ENCODE measurements at regions not wholly inside any gene's neighbourhood (a gene's known extent, or its start where the extent isn't known, plus 50 kb on each side); places are given as distances from the start of the nearest gene placed in this dataset.
A peak's percentile ranks its signal among the peaks of the same experiment; 100 is the strongest.

DNA sequence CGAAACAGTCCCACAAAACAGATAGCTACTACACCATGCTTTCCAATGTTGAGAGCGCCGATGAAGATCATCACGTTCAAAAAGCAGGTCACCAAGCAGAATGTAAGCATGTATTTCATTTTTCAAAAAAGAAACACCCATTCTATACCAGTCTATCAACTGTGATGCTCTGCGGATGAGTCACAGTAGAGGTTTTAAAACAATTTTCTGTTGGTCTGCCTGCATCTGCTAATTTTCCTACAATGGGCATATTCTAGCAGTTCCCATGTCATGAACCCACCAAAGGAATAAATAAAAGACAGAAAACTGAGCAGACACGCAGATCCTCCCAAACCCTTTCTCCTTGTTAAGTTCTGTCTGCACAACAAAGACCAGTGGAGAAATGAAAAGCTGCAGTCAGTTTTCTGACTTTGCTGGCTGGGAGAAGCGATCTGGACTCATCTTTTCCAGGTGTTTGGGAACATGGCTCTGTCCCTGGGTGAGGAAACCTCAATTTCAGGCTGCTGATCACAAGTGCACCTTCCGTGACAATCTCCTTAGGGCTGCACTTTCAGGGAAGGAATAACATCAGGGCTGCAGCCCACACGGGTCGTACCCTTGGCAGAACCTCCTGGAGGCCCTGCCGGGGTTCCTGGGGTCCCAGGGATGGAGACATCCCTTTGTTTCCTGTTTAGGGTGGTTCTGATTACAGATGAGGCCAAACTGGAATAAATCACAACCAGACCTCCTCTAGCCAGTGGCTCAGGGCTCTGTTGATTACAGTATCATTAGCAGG lies 200.1 kb downstream of the BMP7 start:
- H3K9me3 Mint-ChIP-seq: peaks cover 0 to 7% (median 0%) of the 10 kb centered on the region in 5 donors
- POLR2A ChIA-PET: no interaction called here
- H3K27me3 Mint-ChIP-seq: peaks cover 5 to 33% of the 10 kb centered on the region in 2 donors
- CTCF ChIA-PET: no interaction called here
- H3K27ac Mint-ChIP-seq: no peak overlapping the region
- Histone ChIP-seq H3K36me3 (ENCODE audit: insufficient read depth, low read length) (no peaks in the 10 kb centered on the region), H3K9me3 (ENCODE audit: low read length) (no peaks in the 10 kb centered on the region), H3K27ac (ENCODE audit: low read depth, low read length) (no peak overlapping the region), H3K4me3 (ENCODE audit: low read length) (no peak overlapping the region), H3K4me1 (ENCODE audit: insufficient read depth, low read length) (no peaks in the 10 kb centered on the region), H3K27me3 (ENCODE audit: insufficient read depth, low read length, poor library complexity, severe bottlenecking) (peaks cover 3% of the 10 kb centered on the region)
- H3K4me3 Mint-ChIP-seq: no peak overlapping the region
- peaks cover 0 to 5% (median 3%) of the 10 kb centered on the region in 3 donors for H3K4me1 Mint-ChIP-seq
- no peak for DNase-seq
- H3K36me3 Mint-ChIP-seq: no peaks in the 10 kb centered on the region

DNA sequence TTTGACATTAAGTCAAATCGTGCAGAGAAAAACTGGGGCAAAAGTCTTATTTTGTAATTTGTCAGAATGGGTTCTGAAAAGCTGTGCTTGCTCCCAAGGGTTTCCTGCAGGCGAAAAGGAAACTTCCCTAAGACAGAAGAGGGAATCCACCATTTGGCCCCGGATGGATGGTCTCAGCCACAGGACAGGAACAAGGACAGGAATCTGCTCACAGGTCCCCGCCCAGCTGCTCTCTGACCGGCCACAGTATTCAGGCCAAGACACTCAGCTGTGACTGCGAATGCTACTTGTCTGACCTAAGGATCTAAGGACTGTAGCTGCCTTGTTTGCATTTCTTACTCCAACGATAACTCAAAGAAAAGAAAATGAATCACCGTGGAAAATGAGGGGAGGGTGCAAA lies 197.0 kb downstream of the BMP7 start:
- no peak overlapping the region for H3K27ac ChIP-seq (ENCODE audit: low read depth, low read length)
- no peaks in the 10 kb centered on the region for H3K36me3 ChIP-seq (ENCODE audit: insufficient read depth, low read length)
- Mint-ChIP-seq H3K36me3 (no peaks in the 10 kb centered on the region), H3K9me3 (peaks cover 0 to 3% (median 0%) of the 10 kb centered on the region in 5 donors), H3K27me3 (peaks cover 7 to 43% of the 10 kb centered on the region in 2 donors), H3K27ac (no peak overlapping the region), H3K4me1 (peaks cover 0 to 10% (median 8%) of the 10 kb centered on the region in 3 donors), H3K4me3 (no peak overlapping the region)
- no peak for DNase-seq
- no peaks in the 10 kb centered on the region for H3K9me3 ChIP-seq (ENCODE audit: low read length)
- CTCF ChIA-PET: no interaction called here
- no peak overlapping the region for H3K4me3 ChIP-seq (ENCODE audit: low read length)
- peaks cover 3% of the 10 kb centered on the region for H3K27me3 ChIP-seq (ENCODE audit: insufficient read depth, low read length, poor library complexity, severe bottlenecking)
- POLR2A ChIA-PET: no interaction called here
- H3K4me1 ChIP-seq (ENCODE audit: insufficient read depth, low read length): no peaks in the 10 kb centered on the region

DNA sequence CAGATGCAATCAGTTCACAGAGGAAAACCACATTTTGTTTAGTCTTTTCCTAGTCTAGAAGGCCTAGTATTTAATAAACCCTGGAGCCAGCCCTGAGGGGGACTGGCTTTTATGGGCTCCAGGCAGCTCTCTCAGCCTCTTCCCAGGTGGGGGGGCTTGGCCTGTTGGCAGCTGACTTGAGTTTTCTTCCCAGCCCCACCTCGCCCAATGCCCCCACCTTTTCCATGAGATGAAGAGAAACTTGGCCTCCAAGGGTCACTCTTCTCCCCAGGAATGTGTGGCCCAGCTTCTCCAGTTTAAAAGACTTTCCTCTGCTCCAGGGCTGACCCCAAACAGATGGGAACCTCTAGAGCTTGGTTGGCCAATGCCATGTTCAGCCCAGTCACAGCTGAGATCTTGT lies 196.1 kb downstream of the BMP7 start:
- H3K27ac ChIP-seq (ENCODE audit: low read depth, low read length): no peak overlapping the region
- H3K27me3 ChIP-seq (ENCODE audit: insufficient read depth, low read length, poor library complexity, severe bottlenecking): peaks cover 3% of the 10 kb centered on the region
- Mint-ChIP-seq H3K4me3 (no peak overlapping the region), H3K36me3 (no peaks in the 10 kb centered on the region), H3K27ac (no peak overlapping the region), H3K27me3 (peaks cover 7 to 39% of the 10 kb centered on the region in 2 donors), H3K9me3 (peaks cover 0 to 9% (median 3%) of the 10 kb centered on the region in 5 donors), H3K4me1 (peaks cover 0 to 10% (median 8%) of the 10 kb centered on the region in 3 donors)
- H3K4me3 ChIP-seq (ENCODE audit: low read length): no peak overlapping the region
- ChIA-PET CTCF (no interaction called here), POLR2A (no interaction called here)
- H3K4me1 ChIP-seq (ENCODE audit: insufficient read depth, low read length): no peaks in the 10 kb centered on the region
- no peak for DNase-seq
- H3K9me3 ChIP-seq (ENCODE audit: low read length): no peaks in the 10 kb centered on the region
- no peaks in the 10 kb centered on the region for H3K36me3 ChIP-seq (ENCODE audit: insufficient read depth, low read length)

DNA sequence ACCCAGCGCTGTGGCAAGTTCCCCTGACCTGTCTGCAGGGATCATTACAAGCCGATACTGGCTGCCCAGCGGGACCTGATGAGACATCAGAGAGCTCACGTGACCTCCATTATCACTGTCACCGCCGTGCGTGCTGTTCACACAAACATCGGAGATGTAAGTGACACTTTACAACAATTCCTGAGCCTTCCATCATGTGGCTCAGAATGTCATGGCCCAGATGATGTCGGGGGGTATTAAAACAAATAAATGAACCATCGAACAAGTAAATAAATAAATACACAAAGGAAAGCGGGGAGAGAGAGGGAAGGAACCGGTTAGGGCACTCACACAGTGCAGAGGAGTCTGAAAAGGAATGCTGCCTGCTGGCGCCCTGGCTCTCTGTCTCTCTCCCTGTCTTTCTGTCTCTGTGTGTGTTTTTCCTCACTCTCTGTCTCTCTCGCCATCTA lies 195.1 kb downstream of the BMP7 start:
- peak overlapping the region in 1 of 7 donors; percentile 13 for H3K4me3 Mint-ChIP-seq
- CTCF ChIA-PET: interaction anchor here (1.4 kb wide), 1 partner anchor 12 kb away, joined by 3 read pairs; no protein-coding TSS in a partner anchor
- POLR2A ChIA-PET: no interaction called here

DNA sequence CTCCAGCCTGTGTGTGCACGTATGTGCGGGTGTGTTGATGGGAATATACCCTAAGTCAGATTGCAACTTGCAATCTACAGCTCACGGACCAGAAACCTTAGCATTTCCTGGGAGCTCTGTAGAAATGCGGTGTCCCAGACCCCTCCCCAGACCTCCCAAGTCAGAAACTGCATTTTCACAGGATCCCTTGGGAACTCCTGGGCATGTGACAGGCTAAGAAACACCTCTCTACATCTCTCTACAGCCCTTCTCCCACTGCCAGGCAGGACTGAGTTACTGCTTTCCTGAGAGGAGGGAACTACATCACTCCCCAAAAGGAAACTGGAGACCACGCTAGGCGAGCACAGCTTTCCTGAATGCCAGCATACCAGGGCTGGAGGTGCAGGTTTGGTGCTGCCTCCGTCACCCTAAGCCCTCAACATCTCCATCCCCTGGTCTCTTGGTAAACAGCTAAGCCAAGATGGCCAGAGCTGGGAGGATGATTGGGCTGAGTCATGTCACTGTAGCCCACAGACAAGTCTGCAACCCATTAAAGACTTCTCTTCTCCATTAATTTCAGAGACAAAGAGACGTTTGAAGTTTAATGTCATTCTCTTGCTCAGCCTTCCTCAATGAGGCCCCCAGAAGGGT lies 194.4 kb downstream of the BMP7 start:
- H3K27ac Mint-ChIP-seq: no peak overlapping the region
- no peak overlapping the region for H3K4me3 ChIP-seq (ENCODE audit: low read length)
- CTCF ChIA-PET: interaction anchor here (1.4 kb wide), 1 partner anchor 13 kb away, joined by 3 read pairs; no protein-coding TSS in a partner anchor
- POLR2A ChIA-PET: no interaction called here
- H3K27me3 ChIP-seq (ENCODE audit: insufficient read depth, low read length, poor library complexity, severe bottlenecking): peaks cover 3% of the 10 kb centered on the region
- H3K9me3 ChIP-seq (ENCODE audit: low read length): no peaks in the 10 kb centered on the region
- H3K36me3 ChIP-seq (ENCODE audit: insufficient read depth, low read length): no peaks in the 10 kb centered on the region
- H3K4me1 ChIP-seq (ENCODE audit: insufficient read depth, low read length): no peaks in the 10 kb centered on the region
- H3K27me3 Mint-ChIP-seq: peaks cover 7 to 33% of the 10 kb centered on the region in 2 donors
- no peak overlapping the region for H3K4me3 Mint-ChIP-seq
- H3K4me1 Mint-ChIP-seq: peaks cover 0 to 10% (median 8%) of the 10 kb centered on the region in 3 donors
- no peaks in the 10 kb centered on the region for H3K36me3 Mint-ChIP-seq
- peaks cover 0 to 7% (median 3%) of the 10 kb centered on the region in 5 donors for H3K9me3 Mint-ChIP-seq
- DNase-seq: no peak
- no peak overlapping the region for H3K27ac ChIP-seq (ENCODE audit: low read depth, low read length)

More for the DNA sequence above, 195.1 kb downstream of the BMP7 start:
- Mint-ChIP-seq H3K27ac (no peak overlapping the region), H3K36me3 (no peaks in the 10 kb centered on the region), H3K27me3 (peaks cover 7 to 33% of the 10 kb centered on the region in 2 donors), H3K9me3 (peaks cover 0 to 9% (median 3%) of the 10 kb centered on the region in 5 donors), H3K4me1 (peaks cover 0 to 10% (median 8%) of the 10 kb centered on the region in 3 donors)
- H3K36me3 ChIP-seq (ENCODE audit: insufficient read depth, low read length): no peaks in the 10 kb centered on the region
- H3K4me1 ChIP-seq (ENCODE audit: insufficient read depth, low read length): no peaks in the 10 kb centered on the region
- H3K4me3 ChIP-seq (ENCODE audit: low read length): no peak overlapping the region
- no peak for DNase-seq
- H3K27ac ChIP-seq (ENCODE audit: low read depth, low read length): no peak overlapping the region
- no peaks in the 10 kb centered on the region for H3K9me3 ChIP-seq (ENCODE audit: low read length)
- H3K27me3 ChIP-seq (ENCODE audit: insufficient read depth, low read length, poor library complexity, severe bottlenecking): peaks cover 3% of the 10 kb centered on the region

DNA sequence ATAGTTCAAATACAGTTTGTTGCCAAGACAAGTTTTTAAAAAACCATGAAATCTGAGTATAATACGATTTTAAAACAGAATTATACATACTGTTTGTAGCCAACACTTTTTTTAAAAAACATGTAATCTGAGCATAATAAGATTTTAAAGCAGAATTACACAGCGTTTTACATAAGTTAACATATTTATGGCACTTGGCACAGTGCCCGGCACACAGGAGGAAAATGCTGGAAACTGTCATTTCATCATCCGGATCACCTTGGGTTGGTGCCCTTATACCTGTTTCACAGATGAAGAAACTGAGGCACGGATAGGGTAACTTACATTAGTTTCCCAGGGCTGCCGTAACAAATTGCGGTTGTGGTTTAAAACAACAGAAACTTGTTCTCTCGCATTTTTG lies 193.0 kb downstream of the BMP7 start:
- peaks cover 7 to 28% of the 10 kb centered on the region in 2 donors for H3K27me3 Mint-ChIP-seq
- peaks cover 0 to 10% (median 8%) of the 10 kb centered on the region in 3 donors for H3K4me1 Mint-ChIP-seq
- peaks cover 3% of the 10 kb centered on the region for H3K27me3 ChIP-seq (ENCODE audit: insufficient read depth, low read length, poor library complexity, severe bottlenecking)
- no peaks in the 10 kb centered on the region for H3K4me1 ChIP-seq (ENCODE audit: insufficient read depth, low read length)
- H3K4me3 ChIP-seq (ENCODE audit: low read length): no peak overlapping the region
- H3K27ac Mint-ChIP-seq: no peak overlapping the region
- H3K36me3 Mint-ChIP-seq: no peaks in the 10 kb centered on the region
- ChIA-PET CTCF (no interaction called here), POLR2A (no interaction called here)
- no peak for DNase-seq
- no peak overlapping the region for H3K4me3 Mint-ChIP-seq
- H3K27ac ChIP-seq (ENCODE audit: low read depth, low read length): no peak overlapping the region
- H3K9me3 ChIP-seq (ENCODE audit: low read length): no peaks in the 10 kb centered on the region
- H3K9me3 Mint-ChIP-seq: peaks cover 0 to 16% (median 8%) of the 10 kb centered on the region in 5 donors
- H3K36me3 ChIP-seq (ENCODE audit: insufficient read depth, low read length): no peaks in the 10 kb centered on the region

DNA sequence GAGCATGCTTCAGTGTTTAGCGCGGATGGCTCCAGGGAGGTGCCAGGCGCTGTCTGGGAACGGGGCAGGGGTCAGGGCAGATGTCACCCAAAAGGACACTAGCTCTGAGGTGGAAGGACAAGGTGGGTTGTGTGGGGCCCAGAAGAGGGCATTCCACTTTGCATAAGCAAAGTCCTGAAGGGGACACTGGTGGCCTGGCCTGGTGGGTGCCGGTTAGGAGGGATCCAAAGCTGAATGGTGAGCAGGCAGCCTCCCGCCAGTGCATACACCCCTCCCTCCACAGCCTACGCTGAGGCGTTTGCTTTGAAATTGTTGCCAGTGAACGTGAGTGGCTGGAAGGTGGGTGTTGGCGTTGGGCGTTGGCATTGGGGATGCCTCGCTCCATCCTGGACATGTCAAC lies 192.1 kb downstream of the BMP7 start:
- Mint-ChIP-seq H3K27ac (no peak overlapping the region), H3K36me3 (no peaks in the 10 kb centered on the region), H3K4me3 (no peak overlapping the region), H3K27me3 (peaks cover 7 to 28% of the 10 kb centered on the region in 2 donors), H3K4me1 (peaks cover 0 to 10% (median 8%) of the 10 kb centered on the region in 3 donors), H3K9me3 (peaks cover 8 to 20% (median 16%) of the 10 kb centered on the region in 5 donors)
- no peak overlapping the region for H3K27ac ChIP-seq (ENCODE audit: low read depth, low read length)
- H3K9me3 ChIP-seq (ENCODE audit: low read length): no peaks in the 10 kb centered on the region
- no peaks in the 10 kb centered on the region for H3K36me3 ChIP-seq (ENCODE audit: insufficient read depth, low read length)
- POLR2A ChIA-PET: no interaction called here
- H3K4me1 ChIP-seq (ENCODE audit: insufficient read depth, low read length): no peaks in the 10 kb centered on the region
- H3K4me3 ChIP-seq (ENCODE audit: low read length): no peak overlapping the region
- no peak for DNase-seq
- CTCF ChIA-PET: no interaction called here
- H3K27me3 ChIP-seq (ENCODE audit: insufficient read depth, low read length, poor library complexity, severe bottlenecking): peaks cover 3% of the 10 kb centered on the region

DNA sequence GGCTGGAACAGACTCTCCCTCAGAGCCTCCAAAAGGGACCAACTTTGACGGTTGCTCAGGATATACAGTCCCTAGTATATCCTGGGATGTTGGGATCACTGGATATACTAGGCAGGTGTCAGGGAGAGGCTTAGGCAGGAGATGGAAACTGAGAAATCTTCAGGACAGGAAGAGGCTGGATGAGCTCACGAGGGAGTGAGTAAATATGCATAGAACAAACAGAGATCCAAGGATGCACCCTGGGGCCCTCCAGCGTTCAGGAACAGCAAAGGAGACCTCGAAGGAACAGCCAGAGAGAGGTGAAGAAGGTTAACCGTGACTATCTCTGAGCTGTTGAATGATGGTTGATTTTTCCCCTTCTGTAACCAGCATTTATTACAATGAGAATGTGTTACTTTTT lies 191.3 kb downstream of the BMP7 start:
- Mint-ChIP-seq H3K36me3 (no peaks in the 10 kb centered on the region), H3K27me3 (peaks cover 7 to 20% of the 10 kb centered on the region in 2 donors), H3K9me3 (peaks cover 12 to 21% (median 20%) of the 10 kb centered on the region in 5 donors), H3K4me1 (peaks cover 0 to 10% (median 8%) of the 10 kb centered on the region in 3 donors), H3K4me3 (no peak overlapping the region), H3K27ac (no peak overlapping the region)
- no peaks in the 10 kb centered on the region for H3K4me1 ChIP-seq (ENCODE audit: insufficient read depth, low read length)
- H3K4me3 ChIP-seq (ENCODE audit: low read length): no peak overlapping the region
- no peak for DNase-seq
- H3K36me3 ChIP-seq (ENCODE audit: insufficient read depth, low read length): no peaks in the 10 kb centered on the region
- ChIA-PET CTCF (no interaction called here), POLR2A (no interaction called here)
- no peaks in the 10 kb centered on the region for H3K9me3 ChIP-seq (ENCODE audit: low read length)
- H3K27me3 ChIP-seq (ENCODE audit: insufficient read depth, low read length, poor library complexity, severe bottlenecking): peaks cover 3% of the 10 kb centered on the region
- no peak overlapping the region for H3K27ac ChIP-seq (ENCODE audit: low read depth, low read length)

Measured in CD8-positive, alpha-beta memory T cell (primary cell).